ENCODE measurements at regions not wholly inside any gene's neighbourhood (a gene's known extent, or its start where the extent isn't known, plus 50 kb on each side); places are given as distances from the start of the nearest gene placed in this dataset.

GRCh38 chr1:4121834-4122512, 221.9 kb upstream of the C1orf174 start:
- no peak overlapping the region for H2BK5ac ChIP-seq (ENCODE audit: low read depth, low read length, poor library complexity, severe bottlenecking)
- ATAC-seq (ENCODE audit: low read depth) (no peak), DNase-seq (no peak)
- no peak overlapping the region for H3K4me2 ChIP-seq (ENCODE audit: low read depth, low read length)
- H2AFZ ChIP-seq (replicated peaks; ENCODE audit: low read length, poor library complexity), result no peak overlapping the region
- 70% methylated on average over 6 of the region's 20 CpGs; no CpG with 5 or more reads in 1 of the 2 experiments for WGBS, 2 experiments (ENCODE audit: extremely low coverage in 2 of 2, insufficient read length in 1 of 2)
- no peak overlapping the region for H3K18ac ChIP-seq (ENCODE audit: low read depth, low read length)
- no peak overlapping the region for H2AK5ac ChIP-seq (ENCODE audit: low read depth, low read length)
- no peak overlapping the region for H2AK9ac ChIP-seq (replicated peaks; ENCODE audit: low read depth, low read length, poor library complexity)
- in situ Hi-C loops (cut with MboI; ENCODE audit: low sequenced_read_pairs) (no loop called here), intact Hi-C loops (cut with micrococcal nuclease) (no loop called here), dilution Hi-C loops (cut with HindIII; ENCODE audit: low sequenced_read_pairs, unreplicated experiment) (no loop called here)
- H2BK15ac ChIP-seq (ENCODE audit: low read depth, low read length), result no peak overlapping the region
- H3K79me1 ChIP-seq (ENCODE audit: low read depth in 1 of 2, low read length in 2 of 2), result no peaks in the 10 kb centered on the region
- H3K14ac ChIP-seq (replicated peaks; ENCODE audit: low read depth, low read length), result no peak overlapping the region
- peaks cover 61% of the 10 kb centered on the region for H3K9me3 ChIP-seq (ENCODE audit: control insufficient read depth, insufficient read depth, low read length)
- no peak overlapping the region for H4K5ac ChIP-seq (ENCODE audit: low read depth, low read length)
- ChIA-PET CTCF (no interaction called here), POLR2A (ENCODE audit: unreplicated experiment) (no interaction called here)
- no TSS peak for BruUV-seq (replicated peaks)
- no peaks in the 10 kb centered on the region for H4K20me1 ChIP-seq (ENCODE audit: insufficient read depth, low read length)
- H4K91ac ChIP-seq (ENCODE audit: insufficient read depth, low read depth, low read length), result no peak overlapping the region
- H2BK120ac ChIP-seq (ENCODE audit: low read depth, low read length), result no peak overlapping the region
- H2BK20ac ChIP-seq (ENCODE audit: low read depth, low read length), result no peak overlapping the region
- H3K36me3 ChIP-seq (ENCODE audit: control insufficient read depth, insufficient read depth, low read length), result no peaks in the 10 kb centered on the region
- no peaks in the 10 kb centered on the region for H3K9me1 ChIP-seq (ENCODE audit: insufficient read depth, low read length)
- no peaks in the 10 kb centered on the region for H3K4me1 ChIP-seq (ENCODE audit: control insufficient read depth, insufficient read depth, low read length)
- no peak overlapping the region for H3K9ac ChIP-seq (ENCODE audit: low read depth, low read length)
- no peak overlapping the region for H3K56ac ChIP-seq (ENCODE audit: extremely low read depth, insufficient read depth, low read length)
- H3K27ac ChIP-seq (ENCODE audit: insufficient read depth, low read length), result no peak overlapping the region
- H3K27me3 ChIP-seq (ENCODE audit: control insufficient read depth, insufficient read depth, low read length), result no peaks in the 10 kb centered on the region
- no peak overlapping the region for H3K4ac ChIP-seq (ENCODE audit: low read depth, low read length)
- TF ChIP-seq MAZ (IDR thresholded peaks at IDR 0.05; ENCODE audit: borderline replicate concordance, low read depth, low read length), result no peak
- no peak for TF ChIP-seq CHD1 (IDR thresholded peaks at IDR 0.05; ENCODE audit: low read depth, low read length)
- no peak for TF ChIP-seq RAD21 (IDR thresholded peaks at IDR 0.05; ENCODE audit: low read length)
- no peak for TF ChIP-seq USF2 (IDR thresholded peaks at IDR 0.05; ENCODE audit: low read depth, low read length)
- TF ChIP-seq RFX5 (IDR thresholded peaks at IDR 0.05; ENCODE audit: low read depth, low read length), result no peak
- no peak for TF ChIP-seq MXI1 (IDR thresholded peaks at IDR 0.05; ENCODE audit: borderline replicate concordance, low read depth, low read length)
- H3K23ac ChIP-seq (ENCODE audit: low read depth, low read length), result no peak overlapping the region
- no peak overlapping the region for H3K4me3 ChIP-seq (ENCODE audit: insufficient read depth, low read depth, low read length)
- no peak overlapping the region for H4K8ac ChIP-seq (ENCODE audit: low read depth in 2 of 2, low read length in 2 of 2)
